ENCODE measurements at regions not wholly inside any gene's neighbourhood (a gene's known extent, or its start where the extent isn't known, plus 50 kb on each side); places are given as distances from the start of the nearest gene placed in this dataset.

DNA sequence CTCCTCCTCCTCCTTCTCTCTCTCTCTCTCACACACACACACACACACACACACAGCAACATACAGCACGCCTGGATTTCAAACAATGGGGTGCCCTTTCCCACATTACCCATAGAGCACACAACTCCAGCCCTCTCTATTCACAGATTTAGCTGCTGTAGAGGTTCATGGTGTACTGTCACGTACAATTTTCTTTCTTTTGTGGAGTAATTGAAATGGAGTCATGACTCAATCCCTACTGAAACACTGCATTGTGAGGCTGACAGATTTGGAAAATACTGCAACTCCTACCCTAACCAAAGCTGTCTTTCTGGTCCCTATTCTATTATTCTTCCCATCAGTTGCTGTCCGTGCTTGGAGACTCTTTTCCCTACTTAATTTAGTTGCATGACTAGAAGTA, 166.9 kb downstream of the EDN1 start:
- no peak overlapping the region for H3K4me2 ChIP-seq
- no peak overlapping the region for H3K27ac ChIP-seq
- H4K20me1 ChIP-seq (ENCODE audit: low read depth) = no peaks in the 10 kb centered on the region
- H3K36me3 ChIP-seq = no peaks in the 10 kb centered on the region
- H2AFZ ChIP-seq (replicated peaks) = no peak overlapping the region
- H3K4me1 Mint-ChIP-seq = peaks cover 27% of the 10 kb centered on the region
- no peak for TF ChIP-seq EZH2 (IDR thresholded peaks at IDR 0.05)
- peaks cover 12% of the 10 kb centered on the region for H3K4me1 ChIP-seq
- H3K79me2 ChIP-seq (ENCODE audit: low read depth) = no peaks in the 10 kb centered on the region
- H3K36me3 Mint-ChIP-seq = no peaks in the 10 kb centered on the region
- no peak overlapping the region for H3K4me3 Mint-ChIP-seq
- no peaks in the 10 kb centered on the region for H3K27me3 ChIP-seq
- H3K4me3 ChIP-seq = no peak overlapping the region
- no peak for DNase-seq (ENCODE audit: low spot score)
- H3K27me3 Mint-ChIP-seq (ENCODE audit: insufficient read depth, low read depth) = peaks cover 3% of the 10 kb centered on the region
- H3K9me3 ChIP-seq (ENCODE audit: low read depth) = no peaks in the 10 kb centered on the region
- no peak overlapping the region for H3K9ac ChIP-seq
- peaks cover 14% of the 10 kb centered on the region for H3K9me3 Mint-ChIP-seq
- no peaks in the 10 kb centered on the region for H3F3A ChIP-seq (ENCODE audit: low read depth)
- H3K27ac Mint-ChIP-seq = no peak overlapping the region

GRCh38 chr6:12458558-12458957, 168.4 kb downstream of the EDN1 start:
- Histone ChIP-seq H3K9me3 (ENCODE audit: low read depth) (no peaks in the 10 kb centered on the region), H2AFZ (replicated peaks) (peak overlapping the region; percentile 85), H3K27ac (no peak overlapping the region), H3K9ac (no peak overlapping the region), H3F3A (ENCODE audit: low read depth) (no peaks in the 10 kb centered on the region), H3K4me3 (no peak overlapping the region), H3K4me1 (peaks cover 12% of the 10 kb centered on the region), H4K20me1 (ENCODE audit: low read depth) (no peaks in the 10 kb centered on the region), H3K27me3 (no peaks in the 10 kb centered on the region), H3K4me2 (no peak overlapping the region), H3K36me3 (no peaks in the 10 kb centered on the region), H3K79me2 (ENCODE audit: low read depth) (no peaks in the 10 kb centered on the region)
- no peak for DNase-seq (ENCODE audit: low spot score)
- no peak for TF ChIP-seq EZH2phosphoT487 (IDR thresholded peaks at IDR 0.05)
- TF ChIP-seq EZH2 (IDR thresholded peaks at IDR 0.05) = no peak
- TF ChIP-seq, protein P1, sequence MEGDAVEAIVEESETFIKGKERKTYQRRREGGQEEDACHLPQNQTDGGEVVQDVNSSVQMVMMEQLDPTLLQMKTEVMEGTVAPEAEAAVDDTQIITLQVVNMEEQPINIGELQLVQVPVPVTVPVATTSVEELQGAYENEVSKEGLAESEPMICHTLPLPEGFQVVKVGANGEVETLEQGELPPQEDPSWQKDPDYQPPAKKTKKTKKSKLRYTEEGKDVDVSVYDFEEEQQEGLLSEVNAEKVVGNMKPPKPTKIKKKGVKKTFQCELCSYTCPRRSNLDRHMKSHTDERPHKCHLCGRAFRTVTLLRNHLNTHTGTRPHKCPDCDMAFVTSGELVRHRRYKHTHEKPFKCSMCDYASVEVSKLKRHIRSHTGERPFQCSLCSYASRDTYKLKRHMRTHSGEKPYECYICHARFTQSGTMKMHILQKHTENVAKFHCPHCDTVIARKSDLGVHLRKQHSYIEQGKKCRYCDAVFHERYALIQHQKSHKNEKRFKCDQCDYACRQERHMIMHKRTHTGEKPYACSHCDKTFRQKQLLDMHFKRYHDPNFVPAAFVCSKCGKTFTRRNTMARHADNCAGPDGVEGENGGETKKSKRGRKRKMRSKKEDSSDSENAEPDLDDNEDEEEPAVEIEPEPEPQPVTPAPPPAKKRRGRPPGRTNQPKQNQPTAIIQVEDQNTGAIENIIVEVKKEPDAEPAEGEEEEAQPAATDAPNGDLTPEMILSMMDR (IDR thresholded peaks at IDR 0.05) = no peak
- Mint-ChIP-seq H3K9me3 (peaks cover 9% of the 10 kb centered on the region), H3K4me1 (peaks cover 27% of the 10 kb centered on the region), H3K36me3 (no peaks in the 10 kb centered on the region), H3K4me3 (no peak overlapping the region), H3K27me3 (ENCODE audit: insufficient read depth, low read depth) (peaks cover 3% of the 10 kb centered on the region), H3K27ac (no peak overlapping the region)

DNA sequence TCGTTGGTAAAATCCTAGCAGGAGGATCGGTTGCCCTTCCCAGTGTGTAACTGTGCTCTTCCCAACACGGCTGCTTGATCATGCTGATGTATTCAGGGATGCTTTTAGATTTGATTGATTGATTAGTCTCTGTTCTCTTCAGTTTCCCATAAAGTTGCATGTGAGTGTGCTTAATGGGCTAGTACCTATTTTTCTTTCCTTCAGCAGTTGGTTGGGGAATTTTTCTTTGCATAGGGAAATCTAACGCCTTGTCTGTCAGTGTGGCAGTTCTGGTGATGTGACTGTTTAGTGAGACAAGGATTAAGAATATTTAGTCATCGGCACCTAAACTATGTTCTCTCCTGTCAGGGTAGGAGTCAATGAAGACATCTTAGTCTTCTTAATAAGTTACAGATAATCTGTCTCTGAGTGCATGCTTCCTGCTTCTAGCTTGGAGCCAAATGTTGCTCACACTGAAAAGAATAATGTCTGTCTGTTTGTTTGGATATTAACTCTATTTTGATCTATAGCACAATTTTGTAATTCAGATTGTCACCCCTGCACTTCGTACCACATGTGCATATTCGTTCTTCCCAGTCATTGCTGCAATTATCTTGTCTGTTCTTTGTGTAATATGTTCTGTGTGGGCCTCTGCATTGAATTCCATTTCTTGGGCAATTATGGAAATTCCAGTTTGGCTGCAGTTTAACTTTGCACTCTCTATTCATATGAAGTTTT, 169.9 kb downstream of the EDN1 start:
- Histone ChIP-seq H3K4me1 (peaks cover 12% of the 10 kb centered on the region), H4K20me1 (ENCODE audit: low read depth) (no peaks in the 10 kb centered on the region), H3K9ac (no peak overlapping the region), H2AFZ (replicated peaks) (peak overlapping the region; percentile 26), H3K27ac (no peak overlapping the region), H3K36me3 (no peaks in the 10 kb centered on the region), H3K4me2 (no peak overlapping the region), H3K4me3 (no peak overlapping the region), H3K27me3 (no peaks in the 10 kb centered on the region), H3K9me3 (ENCODE audit: low read depth) (no peaks in the 10 kb centered on the region), H3K79me2 (ENCODE audit: low read depth) (no peaks in the 10 kb centered on the region), H3F3A (ENCODE audit: low read depth) (no peaks in the 10 kb centered on the region)
- Mint-ChIP-seq H3K27me3 (ENCODE audit: insufficient read depth, low read depth) (peaks cover 3% of the 10 kb centered on the region), H3K9me3 (peaks cover 3% of the 10 kb centered on the region), H3K27ac (no peak overlapping the region), H3K4me3 (no peak overlapping the region), H3K36me3 (no peaks in the 10 kb centered on the region), H3K4me1 (peaks cover 27% of the 10 kb centered on the region)
- no peak for DNase-seq (ENCODE audit: low spot score)
- no peak for TF ChIP-seq EZH2 (IDR thresholded peaks at IDR 0.05)
- TF ChIP-seq, protein P1 (IDR thresholded peaks at IDR 0.05) = no peak
- TF ChIP-seq EZH2phosphoT487 (IDR thresholded peaks at IDR 0.05) = no peak
